ENCODE measurements at regions not wholly inside any gene's neighbourhood (a gene's known extent, or its start where the extent isn't known, plus 50 kb on each side); places are given as distances from the start of the nearest gene placed in this dataset.

GRCh38 chr6:153645326-153645725 is 393.7 kb upstream of the OPRM1 start:
- Histone ChIP-seq H3K4me2 (replicated peaks; ENCODE audit: low read depth, low read length, poor library complexity, severe bottlenecking) (no peak overlapping the region), H3K4me1 (ENCODE audit: control insufficient read depth in 2 of 2, insufficient read depth in 2 of 2, low read length in 2 of 2) (no peaks in the 10 kb centered on the region), H3K36me3 (replicated peaks in 1 of 2; ENCODE audit: control extremely low read depth in 1 of 2, control insufficient read depth in 1 of 2, extremely low read depth in 1 of 2, insufficient read depth in 2 of 2, low read length in 1 of 2) (no peaks in the 10 kb centered on the region), H2AFZ (ENCODE audit: insufficient read depth, low read depth, low read length, poor library complexity, severe bottlenecking) (no peak overlapping the region), H3K9ac (ENCODE audit: low read length) (no peak overlapping the region), H3K4me3 (ENCODE audit: control extremely low read depth in 1 of 5, extremely low read depth in 1 of 5, insufficient read depth in 1 of 5, low read depth in 2 of 5, low read length in 4 of 5) (no peak overlapping the region), H3K27ac (ENCODE audit: low read length in 2 of 2) (no peak overlapping the region), H3K9me3 (ENCODE audit: control extremely low read depth in 1 of 3, control insufficient read depth in 2 of 3, insufficient read depth in 1 of 3, low read length in 2 of 3) (no peaks in the 10 kb centered on the region), H3K79me2 (ENCODE audit: control insufficient read depth, insufficient read depth, low read length) (no peaks in the 10 kb centered on the region), H3K27me3 (replicated peaks in 1 of 4; ENCODE audit: control extremely low read depth in 1 of 4, control insufficient read depth in 3 of 4, insufficient read depth in 4 of 4, low read length in 3 of 4) (no peaks in the 10 kb centered on the region), H4K20me1 (ENCODE audit: control insufficient read depth, insufficient read depth, low read length, poor library complexity, severe bottlenecking) (no peaks in the 10 kb centered on the region)
- ChIA-PET CTCF (no interaction called here), POLR2A (no interaction called here)
- ATAC-seq (ENCODE audit: low read depth): no peak
- intact Hi-C loops (cut with micrococcal nuclease): no loop called here
- Mint-ChIP-seq H3K9me3 (ENCODE audit: insufficient read depth) (no peaks in the 10 kb centered on the region), H3K27me3 (no peaks in the 10 kb centered on the region), H3K27ac (no peak overlapping the region), H3K4me3 (no peak overlapping the region), H3K4me1 (no peaks in the 10 kb centered on the region)
- WGBS (ENCODE audit: insufficient coverage): no CpG with 5 or more reads among the region's 1 CpG
- DNase-seq: no peak
- TF ChIP-seq CTCF (IDR thresholded peaks at IDR 0.05) (no peak), EZH2 (IDR thresholded peaks at IDR 0.05; ENCODE audit: borderline replicate concordance, insufficient read depth, low read depth, low read length, poor library complexity, severe bottlenecking) (no peak)

GRCh38 chr6:153644000-153644399 is 395.0 kb upstream of the OPRM1 start:
- no peak overlapping the region for H3K27ac ChIP-seq (ENCODE audit: low read length in 2 of 2)
- intact Hi-C loops (cut with micrococcal nuclease): no loop called here
- Mint-ChIP-seq H3K27ac (no peak overlapping the region), H3K4me3 (no peak overlapping the region), H3K27me3 (no peaks in the 10 kb centered on the region), H3K9me3 (ENCODE audit: insufficient read depth) (no peaks in the 10 kb centered on the region), H3K4me1 (no peaks in the 10 kb centered on the region)
- no CpG with 5 or more reads among the region's 1 CpG for WGBS (ENCODE audit: insufficient coverage)
- no peaks in the 10 kb centered on the region for H3K27me3 ChIP-seq (replicated peaks in 1 of 4; ENCODE audit: control extremely low read depth in 1 of 4, control insufficient read depth in 3 of 4, insufficient read depth in 4 of 4, low read length in 3 of 4)
- no peaks in the 10 kb centered on the region for H3K9me3 ChIP-seq (ENCODE audit: control extremely low read depth in 1 of 3, control insufficient read depth in 2 of 3, insufficient read depth in 1 of 3, low read length in 2 of 3)
- no peaks in the 10 kb centered on the region for H4K20me1 ChIP-seq (ENCODE audit: control insufficient read depth, insufficient read depth, low read length, poor library complexity, severe bottlenecking)
- DNase-seq (no peak), ATAC-seq (ENCODE audit: low read depth) (no peak)
- no peak overlapping the region for H2AFZ ChIP-seq (ENCODE audit: insufficient read depth, low read depth, low read length, poor library complexity, severe bottlenecking)
- CTCF ChIA-PET: no interaction called here
- no peak overlapping the region for H3K4me2 ChIP-seq (replicated peaks; ENCODE audit: low read depth, low read length, poor library complexity, severe bottlenecking)
- no peak overlapping the region for H3K9ac ChIP-seq (ENCODE audit: low read length)
- no peak overlapping the region for H3K4me3 ChIP-seq (ENCODE audit: control extremely low read depth in 1 of 5, extremely low read depth in 1 of 5, insufficient read depth in 1 of 5, low read depth in 2 of 5, low read length in 4 of 5)
- H3K79me2 ChIP-seq (ENCODE audit: control insufficient read depth, insufficient read depth, low read length): no peaks in the 10 kb centered on the region
- no peaks in the 10 kb centered on the region for H3K36me3 ChIP-seq (replicated peaks in 1 of 2; ENCODE audit: control extremely low read depth in 1 of 2, control insufficient read depth in 1 of 2, extremely low read depth in 1 of 2, insufficient read depth in 2 of 2, low read length in 1 of 2)
- H3K4me1 ChIP-seq (ENCODE audit: control insufficient read depth in 2 of 2, insufficient read depth in 2 of 2, low read length in 2 of 2): no peaks in the 10 kb centered on the region
- no peak for TF ChIP-seq CTCF (IDR thresholded peaks at IDR 0.05)
- TF ChIP-seq EZH2 (IDR thresholded peaks at IDR 0.05; ENCODE audit: borderline replicate concordance, insufficient read depth, low read depth, low read length, poor library complexity, severe bottlenecking): no peak
- POLR2A ChIA-PET: no interaction called here
